NCI-H2196 treated with DMSO at 0.1 percent for 48 hours (cell line): ENCODE measurements at regions not wholly inside any gene's neighbourhood (a gene's known extent, or its start where the extent isn't known, plus 50 kb on each side); places are given as distances from the start of the nearest gene placed in this dataset.
"Not testable (repeated sequence)": the region's sequence is repeated elsewhere in the genome, so short reads cannot be mapped to it uniquely, and the experiment has no call there.

ENCODE experiments used
- DNase-seq: peaks from one replicate; lab custom pipeline; 2025; ENCODE audit not compliant: unreplicated experiment; lab: John Stamatoyannopoulos, UW

DNA sequence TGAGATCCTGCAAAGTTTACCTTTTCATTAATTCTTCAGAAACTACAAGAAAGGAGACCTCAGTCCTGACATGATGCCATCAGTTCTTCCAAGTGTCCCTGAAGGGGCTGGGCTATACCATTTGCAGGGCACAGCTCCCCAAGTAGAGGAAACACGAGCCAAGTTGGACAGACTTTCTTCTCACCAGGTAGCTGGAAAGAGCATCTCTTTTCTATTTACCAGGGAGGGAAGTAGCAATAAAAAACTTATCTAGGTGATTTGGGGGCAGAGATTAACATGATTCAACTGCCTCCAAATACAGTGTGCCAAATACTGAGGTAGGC, 103.9 kb upstream of the KCND3 start:
- DNase-seq = no peak

DNA sequence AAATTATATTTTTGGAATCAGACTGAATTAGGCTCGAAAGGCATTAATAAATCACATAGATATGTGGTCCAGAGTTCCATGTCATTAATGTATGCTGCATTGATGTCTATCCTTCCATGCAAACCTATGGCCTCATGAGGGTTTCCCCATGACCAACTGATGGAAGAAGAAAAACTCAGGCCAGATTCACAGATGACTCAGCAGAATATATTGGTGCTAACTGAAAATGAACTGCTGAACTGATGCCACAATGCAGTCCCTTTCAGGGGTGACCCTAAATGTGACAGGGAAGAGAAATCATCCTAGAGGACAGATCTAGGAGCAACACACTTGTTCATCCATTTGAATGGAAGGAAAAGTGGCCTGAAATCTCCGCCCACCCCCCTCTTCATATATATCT, 110.5 kb upstream of the KCND3 start:
- no peak for DNase-seq

DNA sequence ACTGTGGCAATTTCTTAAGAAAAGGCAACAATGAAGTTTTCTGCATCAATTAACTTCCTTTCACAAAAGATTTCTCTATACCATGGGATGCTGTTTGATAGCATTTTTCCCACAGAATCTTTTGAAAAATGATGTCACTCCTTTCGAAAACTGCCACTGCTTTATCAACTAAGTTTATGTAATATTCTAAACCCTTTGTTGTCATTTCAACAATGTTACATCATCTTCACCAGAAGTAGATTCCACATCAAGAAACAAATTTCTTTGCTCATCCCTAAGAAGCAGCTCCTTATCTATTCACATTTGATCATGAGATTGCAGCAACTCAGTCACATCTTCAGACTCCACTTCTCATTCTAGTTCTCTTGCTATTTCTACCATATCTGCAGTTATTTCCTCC, 116.1 kb upstream of the KCND3 start:
- no peak for DNase-seq

DNA sequence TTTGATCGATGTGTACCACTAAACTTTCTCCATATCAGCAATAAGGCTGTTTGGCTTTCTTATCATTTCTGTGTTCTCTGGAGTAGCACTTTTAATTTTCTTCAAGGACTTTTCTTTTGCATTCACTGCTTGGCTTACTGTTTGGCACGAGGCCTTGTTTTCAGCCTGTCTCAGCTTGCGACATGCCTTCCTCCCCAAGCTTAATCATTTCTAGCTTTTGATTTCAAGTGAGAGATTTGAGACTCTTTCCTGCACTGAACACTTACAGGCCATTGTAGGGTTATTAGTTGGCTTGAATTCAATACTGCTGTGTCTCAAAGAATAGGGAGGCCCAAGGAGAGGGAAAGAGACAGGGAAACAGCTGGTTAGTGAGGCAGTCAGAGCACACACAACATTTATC, 120.6 kb upstream of the KCND3 start:
- DNase-seq = no peak

DNA sequence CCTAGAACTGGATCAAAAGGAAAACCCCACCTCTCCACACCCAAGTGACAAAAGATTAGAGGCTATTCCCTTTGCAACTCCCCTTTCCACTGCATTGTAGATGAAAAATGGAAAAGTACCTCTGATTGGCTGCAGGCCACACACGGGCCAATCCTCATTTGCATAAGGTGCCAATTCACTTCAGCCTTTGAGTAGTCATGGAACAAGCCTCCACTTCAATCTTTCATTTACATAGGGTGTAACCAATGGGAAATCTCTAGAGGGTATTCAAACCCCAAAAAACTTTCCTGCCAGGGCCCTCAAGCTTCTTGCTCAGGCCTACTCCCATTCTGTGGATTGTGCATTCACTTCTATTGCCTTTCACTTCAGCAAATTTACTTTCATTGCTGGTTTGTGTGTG, 122.3 kb upstream of the KCND3 start:
- DNase-seq = no peak

DNA sequence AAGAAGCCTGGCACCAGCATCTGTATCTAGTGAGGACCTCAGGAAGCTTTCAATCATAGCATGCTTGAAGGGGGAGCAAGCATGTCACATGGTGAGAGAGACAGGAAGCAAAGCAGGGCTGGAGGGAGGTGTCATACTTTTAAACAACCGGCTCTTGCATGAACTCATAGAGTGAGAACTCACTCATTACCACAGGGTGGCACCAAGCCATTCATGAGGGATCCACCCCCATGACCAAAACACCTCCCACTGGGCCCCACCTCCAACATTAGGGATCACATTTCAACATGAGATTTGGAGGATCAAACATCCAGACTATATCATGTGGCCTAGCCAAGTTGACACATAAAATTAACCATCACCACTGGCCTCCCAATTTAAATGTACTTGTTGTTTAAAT, 125.1 kb upstream of the KCND3 start:
- DNase-seq = no peak

DNA sequence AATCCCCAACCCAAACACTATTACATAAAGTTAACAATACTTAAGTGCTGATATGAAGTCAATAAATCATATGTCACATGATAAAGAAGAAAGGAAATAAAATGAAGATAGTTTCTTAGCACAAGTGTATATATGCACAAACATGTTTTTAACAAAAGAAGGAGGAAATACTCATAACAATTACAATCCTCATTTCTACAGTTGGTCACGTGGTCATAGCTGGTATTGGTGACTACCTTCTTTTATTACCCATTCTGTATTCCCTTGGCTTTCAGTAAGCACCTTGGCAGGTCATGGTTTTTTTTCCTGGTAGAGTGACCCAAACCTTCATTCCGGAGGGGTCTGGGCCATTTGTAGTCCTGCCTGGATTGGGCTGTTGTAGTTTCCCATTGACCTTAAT, 137.1 kb upstream of the KCND3 start:
- DNase-seq = no peak

DNA sequence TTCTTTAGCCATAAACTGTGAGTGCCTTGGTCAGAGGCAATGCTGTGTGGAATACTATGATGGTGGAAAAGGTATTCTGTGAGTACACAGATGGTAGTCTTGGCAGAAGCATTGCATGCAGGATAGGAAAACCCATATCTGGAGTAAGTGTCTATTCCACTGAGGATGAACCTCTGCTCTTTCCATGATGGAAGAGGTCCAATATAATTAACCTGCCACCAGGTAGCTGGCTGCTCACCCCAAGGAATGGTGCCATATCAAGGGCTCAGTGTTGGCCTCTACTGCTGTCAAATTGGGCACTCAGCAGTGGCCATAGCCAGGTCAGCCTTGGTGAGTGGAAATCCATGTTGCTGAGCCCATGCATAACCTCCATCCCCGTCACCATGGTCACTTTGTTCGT, 138.1 kb upstream of the KCND3 start:
- not testable (repeated sequence) for DNase-seq

DNA sequence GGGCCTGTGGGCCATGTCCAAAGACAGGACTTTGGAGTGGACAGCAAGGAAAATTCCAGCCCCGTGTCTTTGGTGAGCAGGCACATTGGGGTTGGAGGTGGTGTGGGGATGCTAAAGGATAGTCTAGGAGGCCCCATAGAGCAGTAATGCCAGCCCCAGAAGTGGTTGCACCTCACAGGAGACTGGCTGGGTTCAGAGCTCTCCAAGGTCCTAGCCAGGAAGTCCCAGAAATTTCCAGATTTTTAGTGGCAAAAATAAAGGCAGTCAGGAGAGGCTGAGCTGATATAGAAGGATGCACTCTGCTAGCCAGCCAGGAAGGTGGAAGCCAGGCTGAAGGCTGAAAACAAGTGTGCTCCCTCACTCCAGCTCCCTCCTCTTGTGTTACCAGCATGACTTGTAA, 144.0 kb upstream of the KCND3 start:
- DNase-seq = no peak

DNA sequence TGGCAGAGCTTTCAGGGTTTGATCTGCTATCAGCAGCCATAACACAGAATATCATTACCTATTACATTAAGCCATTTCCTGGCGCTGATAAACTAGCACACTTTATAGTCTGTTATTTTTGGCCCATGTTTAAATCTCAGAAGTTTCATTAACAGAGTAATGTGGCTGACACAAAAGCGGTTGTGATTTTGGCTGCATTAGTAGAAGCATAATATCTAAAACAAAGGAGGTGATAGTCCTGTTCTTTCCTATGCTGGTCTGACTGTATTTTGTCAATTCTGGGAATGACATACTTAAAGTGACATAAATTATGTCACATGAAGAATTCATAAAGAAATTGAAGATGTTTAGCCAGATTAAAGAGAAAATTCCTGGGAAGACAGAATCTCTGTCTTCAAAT, 151.3 kb upstream of the KCND3 start:
- no peak for DNase-seq

DNA sequence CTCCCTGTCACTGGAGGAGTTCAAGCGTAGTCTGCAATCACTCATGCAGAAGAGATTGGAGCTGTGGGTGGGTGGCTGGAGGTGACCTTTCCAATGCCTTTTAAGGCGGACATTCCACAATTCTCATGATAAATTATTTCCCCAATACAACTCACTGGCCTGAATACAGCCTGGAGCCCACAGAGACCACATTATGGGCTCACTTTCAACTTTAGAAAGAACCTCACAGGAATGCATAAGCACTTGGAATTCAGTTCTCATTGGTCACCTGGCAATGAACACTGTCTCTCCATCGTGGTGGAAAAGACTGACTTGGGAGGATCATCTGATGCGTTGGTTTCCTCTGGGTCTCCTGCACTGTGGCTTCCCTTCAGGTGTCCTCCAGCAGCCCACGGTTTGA, 151.8 kb upstream of the KCND3 start:
- no peak for DNase-seq

DNA sequence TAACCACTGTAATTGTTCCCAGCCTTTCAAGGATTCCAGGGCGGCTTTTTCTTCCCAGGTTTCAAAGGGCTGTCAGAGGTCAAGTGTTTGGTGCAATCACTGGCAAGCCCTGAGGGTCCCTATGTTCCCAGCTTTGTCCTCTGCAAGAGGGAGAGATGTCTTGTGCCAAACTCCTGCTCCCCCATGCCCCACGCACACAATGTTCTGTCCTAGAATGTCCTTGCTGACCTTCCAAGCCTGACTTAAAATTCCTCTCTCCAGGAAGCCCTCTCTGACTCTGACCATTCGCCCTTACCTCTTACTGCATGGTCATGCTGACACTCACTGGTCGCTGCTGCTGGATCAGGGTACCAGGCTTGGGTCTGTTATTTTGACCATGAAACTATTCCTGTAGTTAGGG, 152.5 kb upstream of the KCND3 start:
- DNase-seq = no peak

DNA sequence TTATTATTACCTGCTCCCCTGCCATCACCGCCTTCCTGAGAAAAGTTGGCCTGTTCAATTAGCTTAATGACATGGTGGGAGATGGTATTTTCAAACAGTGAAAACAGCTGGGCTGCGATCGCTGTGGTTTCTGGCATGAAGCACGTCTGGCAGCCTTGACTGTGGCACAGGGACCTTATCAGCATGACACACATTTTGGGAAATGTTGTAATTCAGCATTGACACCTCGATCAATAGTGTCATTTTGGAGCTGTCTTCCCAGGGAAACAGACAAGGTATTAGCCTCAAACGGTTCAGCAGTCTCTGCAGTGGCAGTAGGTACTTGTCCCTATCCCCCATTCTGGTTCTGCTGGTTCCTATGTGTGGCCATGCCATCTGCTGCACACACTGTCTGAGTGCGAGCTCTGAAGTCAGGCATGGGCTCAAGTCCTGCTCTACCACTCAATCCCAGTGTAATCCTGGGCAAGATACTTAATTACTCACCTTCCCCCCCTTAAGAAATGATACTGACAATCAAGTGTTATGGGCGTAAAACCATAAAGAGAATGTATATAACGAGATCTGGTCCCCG, 154.5 kb upstream of the KCND3 start:
- no peak for DNase-seq

DNA sequence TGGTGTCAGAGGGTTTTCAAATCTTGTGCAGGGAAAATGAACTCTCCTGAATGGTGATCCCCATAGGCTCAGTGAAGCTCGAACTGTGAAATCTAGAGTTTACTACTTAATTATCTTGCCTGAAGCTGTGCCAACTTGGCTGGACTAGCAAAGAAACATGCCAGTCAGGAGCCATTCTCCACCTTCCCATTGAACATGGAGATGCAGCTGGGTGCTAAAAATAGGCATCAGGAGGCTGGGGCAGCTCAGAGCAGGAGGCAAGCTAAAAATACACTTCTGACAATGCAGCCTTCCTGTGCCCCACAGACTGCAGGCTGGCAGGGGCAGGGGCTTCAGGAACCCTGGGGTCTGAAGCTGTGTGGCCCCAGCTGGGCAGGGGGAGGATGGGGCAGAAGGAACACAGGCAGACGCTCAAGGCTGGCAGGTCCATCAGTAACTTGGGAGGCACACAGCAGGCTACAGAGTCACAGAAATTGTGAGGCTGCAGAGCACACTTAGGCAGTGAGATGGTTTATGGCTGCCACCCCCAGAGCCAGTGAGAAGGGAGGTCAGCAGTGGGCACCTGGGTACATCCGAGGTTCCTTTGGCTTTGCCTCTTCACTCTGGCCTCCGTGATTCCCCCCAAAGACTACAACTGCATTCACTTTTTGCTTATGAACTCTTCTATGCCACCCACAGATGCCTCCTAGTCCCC, 155.4 kb upstream of the KCND3 start:
- DNase-seq = peak; percentile 8

DNA sequence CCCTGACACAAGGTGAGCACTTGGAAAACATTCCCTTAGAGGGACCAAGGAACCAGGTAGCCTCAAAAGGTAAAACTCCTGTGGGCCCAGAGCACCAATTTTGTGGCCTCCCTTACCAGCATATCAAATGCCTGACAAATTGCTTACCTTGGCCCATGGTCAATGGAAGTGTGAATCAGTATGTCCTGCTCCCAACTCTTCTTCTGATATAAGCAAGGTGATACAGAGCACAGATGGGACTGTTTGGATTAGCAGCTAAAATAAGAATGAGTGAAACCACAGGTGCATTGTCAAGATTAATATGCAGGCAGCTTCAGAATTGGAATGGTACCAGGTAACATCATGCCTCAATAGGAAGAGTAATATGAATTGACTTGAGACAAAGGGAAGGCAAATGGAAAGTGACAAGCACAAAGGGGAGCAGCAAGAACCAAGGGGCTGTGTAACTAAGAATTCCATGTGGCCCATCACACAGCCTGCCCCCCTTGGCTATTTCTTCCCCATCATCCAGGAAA, 156.8 kb upstream of the KCND3 start:
- no peak for DNase-seq

DNA sequence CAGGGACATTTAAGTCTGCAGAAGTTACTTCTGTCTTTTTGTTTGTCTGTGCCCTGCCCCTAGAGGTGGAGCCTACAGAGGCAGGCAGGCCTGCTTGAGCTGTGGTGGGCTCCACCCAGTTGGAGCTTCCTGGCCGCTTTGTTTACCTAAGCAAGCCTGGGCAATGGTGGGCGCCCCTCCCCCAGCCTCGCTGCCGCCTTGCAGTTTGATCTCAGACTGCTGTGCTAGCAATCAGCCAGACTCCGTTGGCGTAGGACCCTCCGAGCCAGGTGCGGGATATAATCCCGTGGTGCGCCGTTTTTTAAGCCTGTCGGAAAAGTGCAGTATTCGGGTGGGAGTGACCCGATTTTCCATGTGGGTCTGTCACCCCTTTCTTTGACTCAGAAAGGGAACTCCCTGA, 170.7 kb upstream of the KCND3 start:
- not testable (repeated sequence) for DNase-seq

DNA sequence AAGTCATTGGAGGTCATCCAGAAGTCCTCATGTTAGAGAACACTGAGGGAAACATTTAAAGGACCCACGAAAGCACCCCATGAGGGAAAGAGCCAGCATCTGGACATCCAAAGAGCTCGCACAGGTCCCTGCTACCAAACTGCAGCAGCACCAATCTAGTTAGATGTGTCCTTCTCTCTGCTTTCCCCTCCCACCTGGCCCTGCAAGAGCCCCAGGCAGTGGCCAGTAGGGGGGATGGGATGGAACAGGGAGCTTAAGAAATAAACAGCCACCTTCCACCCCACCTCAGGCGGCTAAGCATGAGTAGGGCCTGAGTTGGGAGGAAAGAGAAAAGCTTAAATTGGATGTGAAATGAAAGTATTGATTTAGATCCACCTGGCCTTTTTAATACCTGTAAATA, 175.9 kb upstream of the KCND3 start:
- no peak for DNase-seq

DNA sequence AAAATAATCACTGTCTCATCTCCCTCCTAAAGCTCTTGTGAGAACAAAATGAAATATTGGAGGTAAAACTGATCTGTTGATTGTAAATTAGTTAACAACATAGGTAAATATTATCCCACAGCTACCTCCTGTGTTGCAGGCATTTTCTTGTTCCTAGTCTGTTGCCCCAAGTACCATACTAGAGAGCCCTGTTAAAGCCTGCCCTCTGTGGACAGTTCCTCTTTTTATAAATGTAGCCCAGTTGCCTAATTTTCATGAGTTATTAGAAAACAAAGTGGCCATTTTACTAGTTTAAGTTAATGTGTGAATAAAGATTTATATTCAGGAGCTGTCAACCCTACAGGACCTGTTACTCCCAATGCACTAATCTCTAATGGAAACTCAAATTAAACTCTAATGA, 180.0 kb upstream of the KCND3 start:
- no peak for DNase-seq

DNA sequence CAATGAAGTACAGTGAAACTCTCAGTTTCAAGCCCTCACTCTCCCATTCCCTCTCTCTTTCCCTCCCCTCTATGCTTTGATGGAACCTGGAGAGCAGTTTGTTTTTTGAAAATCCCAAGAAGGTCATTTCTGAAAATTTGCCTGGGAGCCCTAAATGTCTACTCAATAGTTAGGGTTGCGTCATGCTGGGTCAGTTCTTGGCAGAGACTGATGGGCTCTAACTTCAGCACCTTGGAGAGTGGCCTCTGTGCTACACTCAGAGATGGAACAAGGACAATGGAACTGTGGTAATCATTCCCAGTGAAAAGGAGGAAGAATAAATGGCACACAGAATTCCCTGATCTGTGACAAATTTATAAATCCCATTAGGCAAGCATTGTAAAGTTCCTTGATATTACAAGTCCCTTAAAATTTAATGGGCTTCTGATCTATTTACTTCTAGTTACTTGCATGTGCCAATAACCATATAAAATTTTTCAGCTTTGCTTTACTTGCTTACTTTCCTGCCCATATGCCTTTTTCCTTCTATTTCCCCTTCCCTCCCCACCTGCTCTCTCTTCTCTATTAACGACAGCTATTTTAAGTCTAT, 182.9 kb upstream of the KCND3 start:
- DNase-seq = no peak

DNA sequence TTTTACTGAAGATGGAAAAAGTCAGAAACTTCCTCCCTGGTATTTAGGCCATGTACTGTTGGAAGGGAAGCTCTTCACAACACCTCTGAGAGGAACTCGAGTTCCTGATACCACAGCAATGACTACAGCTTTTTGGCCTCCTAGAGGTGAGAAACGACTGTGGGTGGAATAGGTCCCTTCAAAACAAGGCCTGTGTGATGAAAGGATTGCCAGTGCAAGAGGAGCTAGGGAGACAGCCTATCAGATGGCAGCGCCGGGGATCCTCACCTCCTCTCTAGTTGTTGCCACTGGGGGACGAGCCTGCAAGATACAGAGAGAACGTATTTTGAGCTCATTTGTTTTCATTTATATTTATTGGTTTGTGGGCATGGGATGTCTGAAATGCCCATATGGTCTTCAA, 187.8 kb upstream of the KCND3 start:
- DNase-seq = no peak

DNA sequence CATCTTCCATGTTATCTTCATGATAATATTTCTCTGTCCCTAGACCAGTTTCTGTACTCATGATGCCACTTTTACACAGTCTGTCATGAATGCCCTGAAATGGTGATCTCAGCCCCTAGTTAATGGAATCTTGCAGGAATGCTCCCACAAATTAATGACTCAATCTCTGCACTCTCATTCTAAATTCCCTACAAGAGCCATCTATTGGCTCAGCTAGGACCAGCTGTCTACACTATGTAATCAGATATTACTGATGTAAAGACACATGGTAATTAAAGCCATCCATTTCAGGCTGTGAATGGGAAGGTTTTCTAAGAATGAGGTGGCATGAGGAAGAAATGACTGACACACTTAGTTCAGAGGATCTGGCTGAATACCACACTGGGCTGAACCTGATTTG, 199.1 kb upstream of the KCND3 start:
- no peak for DNase-seq

DNA sequence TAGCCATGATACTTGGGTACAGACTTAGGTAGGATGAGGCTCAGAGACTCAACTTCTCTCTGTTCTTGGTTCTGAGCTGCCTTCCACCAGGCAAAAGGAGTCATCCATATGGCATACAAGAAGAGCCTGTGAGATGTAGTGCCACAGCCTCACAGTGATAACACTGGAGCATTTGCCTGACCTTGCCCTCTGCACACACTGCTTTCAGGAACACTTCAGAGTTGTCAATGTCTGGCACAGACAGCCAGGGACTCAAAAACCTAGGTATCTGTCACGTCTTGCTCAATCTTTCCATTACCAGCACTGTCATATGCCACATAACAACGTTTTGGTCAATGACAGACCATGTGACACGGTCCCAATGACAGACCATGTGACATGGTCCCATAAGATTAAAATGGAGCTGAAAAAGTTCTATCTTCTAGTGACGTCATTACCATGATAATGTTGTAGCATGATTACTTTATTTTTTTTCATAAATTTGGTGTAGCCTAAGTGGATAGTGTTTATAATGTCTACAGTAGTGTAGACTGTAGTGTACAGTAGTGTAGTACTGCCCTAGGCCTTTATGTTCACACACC, 199.9 kb upstream of the CTTNBP2NL start:
- no peak for DNase-seq

DNA sequence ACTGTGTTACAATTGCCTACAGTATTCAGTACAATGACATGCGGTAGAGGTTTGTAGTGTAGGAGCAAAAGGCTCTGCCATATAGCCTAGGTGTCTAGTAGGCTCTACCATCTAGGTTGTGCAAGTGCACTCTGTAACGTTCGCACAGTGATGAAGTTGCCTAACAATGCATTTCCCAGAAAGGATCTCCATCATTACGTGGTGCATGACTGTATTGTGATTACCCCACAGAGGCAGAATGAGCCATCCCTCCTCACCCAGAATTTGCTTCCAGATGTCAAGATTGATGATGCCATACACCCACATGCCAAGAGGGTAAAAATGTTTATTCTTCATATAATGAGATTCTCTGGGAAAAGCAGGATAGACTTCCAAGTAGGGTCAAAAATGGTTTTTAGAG, 199.3 kb upstream of the CTTNBP2NL start:
- DNase-seq = no peak
